HL-60 (cell line): ENCODE measurements at regions not wholly inside any gene's neighbourhood (a gene's known extent, or its start where the extent isn't known, plus 50 kb on each side); places are given as distances from the start of the nearest gene placed in this dataset.

Source experiments
- DNase-seq, 2 experiments: peaks; one replicate each; pipeline ENCODE4 v3.0.0-alpha.2; 2010 to 2020; ENCODE audit warnings: low read depth in 1 of 2, low spot score in 1 of 2
- H3K27ac ChIP-seq: fragments of 250-450 bp; sonication (Bioruptor Pico); replicated peaks from 2 replicates; pipeline ENCODE4 v1.5.1; 2020; ENCODE audit warnings: mild to moderate bottlenecking, moderate library complexity
- H3K27me3 ChIP-seq: fragments of 250-450 bp; sonication (Bioruptor Pico); 2 replicates; pipeline ENCODE4 v1.5.1; 2021; ENCODE audit warnings: mild to moderate bottlenecking, moderate library complexity; ENCODE audit not compliant: insufficient read depth, poor library complexity, severe bottlenecking
- H3K4me3 ChIP-seq: replicated peaks from 2 replicates; pipeline ENCODE4 v1.5.1; 2011; ENCODE audit warnings: mild to moderate bottlenecking, control low read depth, low read length; ENCODE audit not compliant: insufficient read depth
- GABPA ChIP-seq: IDR thresholded peaks from 2 replicates; pipeline ENCODE4 v1.6.1; 2012; ENCODE audit warnings: low read depth
- POLR2AphosphoS5 ChIP-seq: IDR thresholded peaks from 2 replicates; pipeline ENCODE4 v1.6.1; 2012; ENCODE audit warnings: low read depth
- SPI1 ChIP-seq: IDR thresholded peaks from 2 replicates; pipeline ENCODE4 v1.6.1; 2012; ENCODE audit warnings: low read depth, mild to moderate bottlenecking, borderline replicate concordance
- TF ChIP-seq, protein P1 (sequence below): IDR thresholded peaks from 2 replicates; pipeline ENCODE4 v1.6.1; 2012; ENCODE audit warnings: low read depth; ENCODE audit not compliant: insufficient replicate concordance
- TF ChIP-seq, protein P2 (sequence below): IDR thresholded peaks from one replicate; pipeline ENCODE4 v1.5.1; 2011; ENCODE audit warnings: low read length, control low read depth, inconsistent platforms; ENCODE audit not compliant: insufficient read depth

DNA sequence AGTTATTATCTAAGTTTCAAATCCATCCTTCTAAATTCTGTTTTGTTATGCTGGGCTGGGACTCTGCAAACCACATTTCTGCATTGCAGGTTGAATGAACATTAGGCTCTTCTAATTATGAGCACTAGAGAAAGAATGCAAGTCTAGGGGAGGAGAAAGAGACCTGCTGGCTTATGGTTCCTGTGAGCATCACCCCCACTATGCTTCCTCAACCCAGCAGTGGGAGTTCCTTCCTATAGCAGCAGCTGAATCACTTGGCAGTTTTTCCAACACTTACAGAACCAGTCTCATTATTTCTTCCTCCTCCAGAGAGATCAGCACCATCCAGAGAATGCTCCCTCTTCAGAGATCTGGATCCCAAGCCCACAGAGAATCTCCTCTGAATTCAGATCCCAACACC is 297.7 kb upstream of the CLEC14A start:
- Histone ChIP-seq H3K27me3 (no peaks in the 10 kb centered on the region), H3K4me3 (no peak overlapping the region), H3K27ac (no peak overlapping the region)
- TF ChIP-seq POLR2AphosphoS5 (no peak), SPI1 (no peak)
- TF ChIP-seq, protein P1, sequence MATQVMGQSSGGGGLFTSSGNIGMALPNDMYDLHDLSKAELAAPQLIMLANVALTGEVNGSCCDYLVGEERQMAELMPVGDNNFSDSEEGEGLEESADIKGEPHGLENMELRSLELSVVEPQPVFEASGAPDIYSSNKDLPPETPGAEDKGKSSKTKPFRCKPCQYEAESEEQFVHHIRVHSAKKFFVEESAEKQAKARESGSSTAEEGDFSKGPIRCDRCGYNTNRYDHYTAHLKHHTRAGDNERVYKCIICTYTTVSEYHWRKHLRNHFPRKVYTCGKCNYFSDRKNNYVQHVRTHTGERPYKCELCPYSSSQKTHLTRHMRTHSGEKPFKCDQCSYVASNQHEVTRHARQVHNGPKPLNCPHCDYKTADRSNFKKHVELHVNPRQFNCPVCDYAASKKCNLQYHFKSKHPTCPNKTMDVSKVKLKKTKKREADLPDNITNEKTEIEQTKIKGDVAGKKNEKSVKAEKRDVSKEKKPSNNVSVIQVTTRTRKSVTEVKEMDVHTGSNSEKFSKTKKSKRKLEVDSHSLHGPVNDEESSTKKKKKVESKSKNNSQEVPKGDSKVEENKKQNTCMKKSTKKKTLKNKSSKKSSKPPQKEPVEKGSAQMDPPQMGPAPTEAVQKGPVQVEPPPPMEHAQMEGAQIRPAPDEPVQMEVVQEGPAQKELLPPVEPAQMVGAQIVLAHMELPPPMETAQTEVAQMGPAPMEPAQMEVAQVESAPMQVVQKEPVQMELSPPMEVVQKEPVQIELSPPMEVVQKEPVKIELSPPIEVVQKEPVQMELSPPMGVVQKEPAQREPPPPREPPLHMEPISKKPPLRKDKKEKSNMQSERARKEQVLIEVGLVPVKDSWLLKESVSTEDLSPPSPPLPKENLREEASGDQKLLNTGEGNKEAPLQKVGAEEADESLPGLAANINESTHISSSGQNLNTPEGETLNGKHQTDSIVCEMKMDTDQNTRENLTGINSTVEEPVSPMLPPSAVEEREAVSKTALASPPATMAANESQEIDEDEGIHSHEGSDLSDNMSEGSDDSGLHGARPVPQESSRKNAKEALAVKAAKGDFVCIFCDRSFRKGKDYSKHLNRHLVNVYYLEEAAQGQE, result no peak
- TF ChIP-seq, protein P2, sequence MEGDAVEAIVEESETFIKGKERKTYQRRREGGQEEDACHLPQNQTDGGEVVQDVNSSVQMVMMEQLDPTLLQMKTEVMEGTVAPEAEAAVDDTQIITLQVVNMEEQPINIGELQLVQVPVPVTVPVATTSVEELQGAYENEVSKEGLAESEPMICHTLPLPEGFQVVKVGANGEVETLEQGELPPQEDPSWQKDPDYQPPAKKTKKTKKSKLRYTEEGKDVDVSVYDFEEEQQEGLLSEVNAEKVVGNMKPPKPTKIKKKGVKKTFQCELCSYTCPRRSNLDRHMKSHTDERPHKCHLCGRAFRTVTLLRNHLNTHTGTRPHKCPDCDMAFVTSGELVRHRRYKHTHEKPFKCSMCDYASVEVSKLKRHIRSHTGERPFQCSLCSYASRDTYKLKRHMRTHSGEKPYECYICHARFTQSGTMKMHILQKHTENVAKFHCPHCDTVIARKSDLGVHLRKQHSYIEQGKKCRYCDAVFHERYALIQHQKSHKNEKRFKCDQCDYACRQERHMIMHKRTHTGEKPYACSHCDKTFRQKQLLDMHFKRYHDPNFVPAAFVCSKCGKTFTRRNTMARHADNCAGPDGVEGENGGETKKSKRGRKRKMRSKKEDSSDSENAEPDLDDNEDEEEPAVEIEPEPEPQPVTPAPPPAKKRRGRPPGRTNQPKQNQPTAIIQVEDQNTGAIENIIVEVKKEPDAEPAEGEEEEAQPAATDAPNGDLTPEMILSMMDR, result no peak
- DNase-seq, result no peak

DNA sequence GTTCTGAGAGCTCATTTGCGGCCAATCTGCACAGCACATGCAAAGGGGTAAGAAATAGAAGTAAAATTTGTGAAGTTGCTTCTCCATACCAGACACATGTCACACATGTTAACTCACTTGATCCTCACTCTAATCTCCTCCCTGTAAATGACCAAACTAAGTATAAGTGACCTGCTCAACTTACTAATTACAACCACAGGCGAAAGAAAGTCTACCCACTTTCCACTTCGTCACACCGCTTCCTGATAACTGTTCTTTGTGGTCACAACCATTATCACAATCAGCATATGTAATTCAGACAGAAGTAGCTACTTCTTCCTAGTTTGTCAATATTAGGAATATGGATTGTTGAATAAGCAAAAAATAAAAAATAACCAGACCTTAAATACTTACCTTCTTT is 293.7 kb upstream of the CLEC14A start:
- TF ChIP-seq SPI1, result no peak
- TF ChIP-seq, protein P1, result no peak
- TF ChIP-seq, protein P2, result no peak
- TF ChIP-seq POLR2AphosphoS5, result no peak
- TF ChIP-seq GABPA, result no peak
- Histone ChIP-seq H3K27me3 (no peaks in the 10 kb centered on the region), H3K27ac (no peak overlapping the region), H3K4me3 (no peak overlapping the region)
- DNase-seq, result peak in 1 of 2 experiments; percentile 14

DNA sequence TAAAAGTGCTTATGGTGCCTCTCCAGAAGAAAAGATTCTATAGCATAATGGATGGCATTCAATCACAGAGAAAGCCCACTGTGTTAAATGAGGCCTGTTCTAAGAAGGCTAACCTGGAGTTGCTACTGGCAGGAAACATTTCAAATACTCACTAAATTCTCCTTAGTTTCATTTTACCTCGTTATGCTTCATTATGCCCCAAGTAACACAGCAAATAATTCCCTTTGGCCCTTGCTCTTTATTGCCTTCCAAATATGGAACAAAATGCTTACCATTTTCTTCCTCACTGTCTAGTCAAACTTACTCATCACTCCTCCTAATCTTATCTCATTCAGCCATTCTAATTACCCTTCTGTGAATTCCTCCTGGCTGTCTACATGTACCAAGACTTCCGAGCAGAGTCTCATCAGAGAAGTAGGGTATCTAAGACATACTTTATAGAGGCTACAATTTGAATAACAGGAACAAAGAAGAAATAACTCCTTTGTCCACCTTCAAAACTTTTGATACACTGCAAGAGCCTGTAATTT is 292.1 kb upstream of the CLEC14A start:
- Histone ChIP-seq H3K27me3 (no peaks in the 10 kb centered on the region), H3K27ac (no peak overlapping the region), H3K4me3 (no peak overlapping the region)
- TF ChIP-seq, protein P2, result no peak
- TF ChIP-seq GABPA (no peak), POLR2AphosphoS5 (no peak), SPI1 (no peak)
- TF ChIP-seq, protein P1, result no peak
- no peak for DNase-seq
